NCI-H526 (cell line): ENCODE measurements at regions not wholly inside any gene's neighbourhood (a gene's known extent, or its start where the extent isn't known, plus 50 kb on each side); places are given as distances from the start of the nearest gene placed in this dataset.
"Not testable (repeated sequence)": the region's sequence is repeated elsewhere in the genome, so short reads cannot be mapped to it uniquely, and the experiment has no call there.

ENCODE experiments used
- DNase-seq, 2 experiments: peaks; one replicate each; lab custom pipeline; 2025; lab: John Stamatoyannopoulos, UW

GRCh38 chr2:234564699-234565098 lies 67.8 kb upstream of the ARL4C start:
- DNase-seq: peak in 1 of 2 experiments; percentile 7

GRCh38 chr2:234559609-234560008 lies 62.7 kb upstream of the ARL4C start:
- DNase-seq: no peak

- peak in 1 of 2 experiments; percentile 18 for DNase-seq
Observed at GRCh38 chr2:234558642-234559041, 61.8 kb upstream of the ARL4C start.

- DNase-seq: peak; percentile 78 to 81
Observed at GRCh38 chr2:234556848-234557573, 60.1 kb upstream of the ARL4C start.

GRCh38 chr2:234555616-234556249 lies 58.9 kb upstream of the ARL4C start:
- DNase-seq: no peak

- DNase-seq: no peak
Observed at GRCh38 chr2:234555161-234555560, 58.3 kb upstream of the ARL4C start.

GRCh38 chr2:234553223-234553622 lies 56.3 kb upstream of the ARL4C start:
- DNase-seq: not testable (repeated sequence)

- peak; percentile 75 to 87 for DNase-seq
Observed at GRCh38 chr2:234550511-234551107, 53.7 kb upstream of the ARL4C start.

- no peak for DNase-seq
Observed at GRCh38 chr2:234550056-234550455, 53.2 kb upstream of the ARL4C start.

- DNase-seq: no peak
Observed at GRCh38 chr2:234548695-234549420, 52.0 kb upstream of the ARL4C start.

GRCh38 chr2:234546770-234547169 lies 49.9 kb upstream of the ARL4C start:
- DNase-seq: no peak
